ENCODE measurements at regions not wholly inside any gene's neighbourhood (a gene's known extent, or its start where the extent isn't known, plus 50 kb on each side); places are given as distances from the start of the nearest gene placed in this dataset.

DNA sequence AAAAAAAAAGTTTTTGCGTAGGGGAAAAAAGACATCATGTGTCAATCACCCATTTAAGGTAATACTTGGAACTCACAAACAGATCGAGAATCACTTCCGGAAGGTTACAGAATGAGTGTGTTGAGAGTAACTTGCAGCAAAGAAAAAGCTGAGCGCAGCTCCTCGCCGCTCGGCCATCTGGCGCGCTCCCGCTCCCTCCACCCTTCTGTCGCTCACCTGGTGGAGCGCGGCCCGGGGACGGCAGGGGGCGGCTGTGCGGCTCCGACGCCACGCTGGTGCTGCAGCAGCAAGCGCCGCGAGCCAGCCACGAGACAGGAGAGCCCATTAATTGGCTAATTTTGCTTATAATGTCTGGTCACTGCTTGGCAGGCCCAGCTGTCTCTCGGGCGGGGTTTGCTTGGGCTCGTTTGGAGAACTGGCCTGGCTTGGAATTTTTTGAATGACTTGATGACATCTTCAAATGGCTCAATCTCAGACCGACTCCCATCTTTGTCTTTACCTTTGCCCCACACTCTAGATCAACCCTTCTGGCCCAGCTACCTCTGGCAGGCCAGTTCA lies 601.8 kb downstream of the CCDC171 start:
- TF ChIP-seq, protein P1, sequence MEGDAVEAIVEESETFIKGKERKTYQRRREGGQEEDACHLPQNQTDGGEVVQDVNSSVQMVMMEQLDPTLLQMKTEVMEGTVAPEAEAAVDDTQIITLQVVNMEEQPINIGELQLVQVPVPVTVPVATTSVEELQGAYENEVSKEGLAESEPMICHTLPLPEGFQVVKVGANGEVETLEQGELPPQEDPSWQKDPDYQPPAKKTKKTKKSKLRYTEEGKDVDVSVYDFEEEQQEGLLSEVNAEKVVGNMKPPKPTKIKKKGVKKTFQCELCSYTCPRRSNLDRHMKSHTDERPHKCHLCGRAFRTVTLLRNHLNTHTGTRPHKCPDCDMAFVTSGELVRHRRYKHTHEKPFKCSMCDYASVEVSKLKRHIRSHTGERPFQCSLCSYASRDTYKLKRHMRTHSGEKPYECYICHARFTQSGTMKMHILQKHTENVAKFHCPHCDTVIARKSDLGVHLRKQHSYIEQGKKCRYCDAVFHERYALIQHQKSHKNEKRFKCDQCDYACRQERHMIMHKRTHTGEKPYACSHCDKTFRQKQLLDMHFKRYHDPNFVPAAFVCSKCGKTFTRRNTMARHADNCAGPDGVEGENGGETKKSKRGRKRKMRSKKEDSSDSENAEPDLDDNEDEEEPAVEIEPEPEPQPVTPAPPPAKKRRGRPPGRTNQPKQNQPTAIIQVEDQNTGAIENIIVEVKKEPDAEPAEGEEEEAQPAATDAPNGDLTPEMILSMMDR (IDR thresholded peaks at IDR 0.05) = peak in 2 of 4 experiments; percentile 12 to 38
- no peak for TF ChIP-seq POLR2A (IDR thresholded peaks at IDR 0.05)
